Colonic mucosa (tissue), 4 donors: ENCODE measurements at regions not wholly inside any gene's neighbourhood (a gene's known extent, or its start where the extent isn't known, plus 50 kb on each side); places are given as distances from the start of the nearest gene placed in this dataset.

Experiments
- DNase-seq: peaks from one replicate; pipeline ENCODE4 v3.0.0-alpha.2; 2020
- H3K27ac ChIP-seq: fragments of 200-600 bp; one replicate; pipeline ENCODE4 v1.8.0; 2021
- H3K27me3 ChIP-seq: fragments of 200-600 bp; one replicate; pipeline ENCODE4 v1.8.0; 2021
- H3K36me3 ChIP-seq: fragments of 200-600 bp; one replicate; pipeline ENCODE4 v1.8.0; 2021
- H3K4me1 ChIP-seq: fragments of 200-600 bp; one replicate; pipeline ENCODE4 v1.8.0; 2021; ENCODE audit warnings: mild to moderate bottlenecking
- H3K4me3 ChIP-seq: fragments of 200-600 bp; one replicate; pipeline ENCODE4 v1.8.0; 2021
- H3K9ac ChIP-seq, 2 donors: one replicate each; pipeline ENCODE4 v1.7.0; 2013; ENCODE audit warnings: control low read depth in 2 of 2, low read depth in 2 of 2, low read length in 2 of 2
- H3K9me3 ChIP-seq: fragments of 200-600 bp; one replicate; pipeline ENCODE4 v1.8.0; 2021
- intact Hi-C: fragments of 100-400 bp; cut with DNase I; formaldehyde crosslinking; loops from one replicate; pipeline ENCODE4 v1.14.1; 2022
- TF ChIP-seq, protein P1 (sequence below): fragments of 200-600 bp; IDR thresholded peaks from one replicate; pipeline ENCODE4 v1.8.0; 2022; ENCODE audit warnings: antibody characterized with exemption, mild to moderate bottlenecking
- donor health status: healthy.
- donor health status: DM: no; HTN: no; CAD: no.
- donor health status: DM: no; HTN: no; CAD: no.

GRCh38 chr20:60528141-60528540 lies 569.9 kb downstream of the CDH26 start:
- Histone ChIP-seq H3K36me3 (no peaks in the 10 kb centered on the region), H3K9me3 (no peaks in the 10 kb centered on the region), H3K4me3 (no peak overlapping the region), H3K27me3 (no peaks in the 10 kb centered on the region), H3K9ac (no peak overlapping the region), H3K27ac (no peak overlapping the region), H3K4me1 (no peaks in the 10 kb centered on the region)
- TF ChIP-seq, protein P1, sequence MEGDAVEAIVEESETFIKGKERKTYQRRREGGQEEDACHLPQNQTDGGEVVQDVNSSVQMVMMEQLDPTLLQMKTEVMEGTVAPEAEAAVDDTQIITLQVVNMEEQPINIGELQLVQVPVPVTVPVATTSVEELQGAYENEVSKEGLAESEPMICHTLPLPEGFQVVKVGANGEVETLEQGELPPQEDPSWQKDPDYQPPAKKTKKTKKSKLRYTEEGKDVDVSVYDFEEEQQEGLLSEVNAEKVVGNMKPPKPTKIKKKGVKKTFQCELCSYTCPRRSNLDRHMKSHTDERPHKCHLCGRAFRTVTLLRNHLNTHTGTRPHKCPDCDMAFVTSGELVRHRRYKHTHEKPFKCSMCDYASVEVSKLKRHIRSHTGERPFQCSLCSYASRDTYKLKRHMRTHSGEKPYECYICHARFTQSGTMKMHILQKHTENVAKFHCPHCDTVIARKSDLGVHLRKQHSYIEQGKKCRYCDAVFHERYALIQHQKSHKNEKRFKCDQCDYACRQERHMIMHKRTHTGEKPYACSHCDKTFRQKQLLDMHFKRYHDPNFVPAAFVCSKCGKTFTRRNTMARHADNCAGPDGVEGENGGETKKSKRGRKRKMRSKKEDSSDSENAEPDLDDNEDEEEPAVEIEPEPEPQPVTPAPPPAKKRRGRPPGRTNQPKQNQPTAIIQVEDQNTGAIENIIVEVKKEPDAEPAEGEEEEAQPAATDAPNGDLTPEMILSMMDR: no peak
- intact Hi-C loops: no loop called here
- no peak for DNase-seq

- TF ChIP-seq, protein P1: no peak
- Histone ChIP-seq H3K4me3 (no peak overlapping the region), H3K9me3 (no peaks in the 10 kb centered on the region), H3K9ac (no peak overlapping the region), H3K36me3 (no peaks in the 10 kb centered on the region), H3K27ac (no peak overlapping the region), H3K27me3 (no peaks in the 10 kb centered on the region), H3K4me1 (no peaks in the 10 kb centered on the region)
- intact Hi-C loops: no loop called here
- DNase-seq: no peak
Observed at GRCh38 chr20:60529149-60529548, 570.9 kb downstream of the CDH26 start.

DNA sequence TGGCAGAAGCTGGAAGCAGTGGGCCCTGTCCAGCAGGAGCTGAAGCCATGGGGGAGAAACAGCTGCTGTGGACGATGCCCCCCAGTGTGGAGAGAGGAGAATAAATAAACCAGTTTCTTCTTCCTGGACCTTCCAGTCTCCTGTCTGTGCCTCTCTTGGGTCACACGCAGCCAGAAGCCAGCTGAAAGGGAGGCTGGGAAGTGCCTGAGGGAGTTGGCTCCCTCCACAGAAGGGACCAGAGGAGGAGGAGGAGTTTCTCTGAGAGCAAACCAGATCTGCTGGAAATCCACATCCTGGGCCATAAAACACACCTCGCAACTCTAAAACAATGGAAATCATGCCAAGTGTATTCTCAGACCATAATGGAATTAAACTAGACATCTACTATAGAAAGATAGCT lies 577.0 kb downstream of the CDH26 start:
- Histone ChIP-seq H3K4me3 (no peak overlapping the region), H3K9ac (no peak overlapping the region), H3K9me3 (no peaks in the 10 kb centered on the region), H3K27me3 (no peaks in the 10 kb centered on the region), H3K27ac (no peak overlapping the region), H3K4me1 (no peaks in the 10 kb centered on the region), H3K36me3 (no peaks in the 10 kb centered on the region)
- TF ChIP-seq, protein P1: no peak
- intact Hi-C loops: no loop called here
- DNase-seq: no peak

DNA sequence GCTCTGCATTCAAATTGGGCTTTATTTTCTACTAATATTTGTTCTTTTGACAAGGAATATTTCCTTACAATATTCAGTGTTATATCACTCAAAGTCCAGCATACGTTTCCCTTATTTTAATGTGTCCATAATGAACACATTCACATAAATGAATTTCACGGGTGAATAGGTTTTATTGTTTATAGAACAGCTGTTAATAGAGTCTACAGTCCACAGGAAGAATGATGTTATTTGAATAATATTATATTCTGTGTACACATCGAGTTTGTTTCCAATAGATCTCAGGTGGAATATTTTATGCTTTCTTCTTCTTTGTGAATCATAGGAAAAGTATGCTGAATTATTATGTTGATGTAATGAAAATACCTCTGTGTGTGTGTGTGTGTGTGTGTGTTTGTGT lies 582.4 kb downstream of the CDH26 start:
- TF ChIP-seq, protein P1: no peak
- no peaks in the 10 kb centered on the region for H3K36me3 ChIP-seq
- no peak for DNase-seq
- no peaks in the 10 kb centered on the region for H3K27me3 ChIP-seq
- intact Hi-C loops: no loop called here
- no peaks in the 10 kb centered on the region for H3K9me3 ChIP-seq
- no peak overlapping the region for H3K9ac ChIP-seq
- no peaks in the 10 kb centered on the region for H3K4me1 ChIP-seq
- no peak overlapping the region for H3K4me3 ChIP-seq
- no peak overlapping the region for H3K27ac ChIP-seq

- intact Hi-C loops: no loop called here
- DNase-seq: no peak
- H3K4me1 ChIP-seq: no peaks in the 10 kb centered on the region
- no peak overlapping the region for H3K27ac ChIP-seq
- H3K27me3 ChIP-seq: no peaks in the 10 kb centered on the region
- no peaks in the 10 kb centered on the region for H3K9me3 ChIP-seq
- TF ChIP-seq, protein P1: no peak
- H3K36me3 ChIP-seq: no peaks in the 10 kb centered on the region
- H3K9ac ChIP-seq: no peak overlapping the region
- no peak overlapping the region for H3K4me3 ChIP-seq
Observed at GRCh38 chr20:60541991-60542390, 583.8 kb downstream of the CDH26 start.

DNA sequence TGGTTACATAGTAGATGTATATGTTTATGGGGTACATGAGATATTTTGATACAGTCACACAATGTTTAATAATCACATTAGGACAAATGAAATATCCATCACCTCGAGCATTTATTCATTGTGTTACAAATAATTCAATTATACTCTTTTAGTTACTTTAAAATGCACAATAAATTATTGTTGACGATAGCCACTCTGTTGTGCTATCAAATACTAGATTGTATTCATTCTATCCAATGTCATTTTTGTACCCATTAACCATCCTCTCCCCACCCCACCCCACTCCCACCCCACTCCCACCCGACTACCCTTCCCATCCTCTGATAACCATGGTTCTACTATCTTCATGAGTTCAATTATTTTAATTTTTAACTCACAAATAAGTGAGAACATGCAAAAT lies 585.4 kb downstream of the CDH26 start:
- Histone ChIP-seq H3K27ac (no peak overlapping the region), H3K27me3 (no peaks in the 10 kb centered on the region), H3K9me3 (no peaks in the 10 kb centered on the region), H3K36me3 (no peaks in the 10 kb centered on the region), H3K4me3 (no peak overlapping the region), H3K4me1 (no peaks in the 10 kb centered on the region), H3K9ac (no peak overlapping the region)
- intact Hi-C loops: no loop called here
- TF ChIP-seq, protein P1: no peak
- no peak for DNase-seq
